ENCODE measurements at regions not wholly inside any gene's neighbourhood (a gene's known extent, or its start where the extent isn't known, plus 50 kb on each side); places are given as distances from the start of the nearest gene placed in this dataset.

DNA sequence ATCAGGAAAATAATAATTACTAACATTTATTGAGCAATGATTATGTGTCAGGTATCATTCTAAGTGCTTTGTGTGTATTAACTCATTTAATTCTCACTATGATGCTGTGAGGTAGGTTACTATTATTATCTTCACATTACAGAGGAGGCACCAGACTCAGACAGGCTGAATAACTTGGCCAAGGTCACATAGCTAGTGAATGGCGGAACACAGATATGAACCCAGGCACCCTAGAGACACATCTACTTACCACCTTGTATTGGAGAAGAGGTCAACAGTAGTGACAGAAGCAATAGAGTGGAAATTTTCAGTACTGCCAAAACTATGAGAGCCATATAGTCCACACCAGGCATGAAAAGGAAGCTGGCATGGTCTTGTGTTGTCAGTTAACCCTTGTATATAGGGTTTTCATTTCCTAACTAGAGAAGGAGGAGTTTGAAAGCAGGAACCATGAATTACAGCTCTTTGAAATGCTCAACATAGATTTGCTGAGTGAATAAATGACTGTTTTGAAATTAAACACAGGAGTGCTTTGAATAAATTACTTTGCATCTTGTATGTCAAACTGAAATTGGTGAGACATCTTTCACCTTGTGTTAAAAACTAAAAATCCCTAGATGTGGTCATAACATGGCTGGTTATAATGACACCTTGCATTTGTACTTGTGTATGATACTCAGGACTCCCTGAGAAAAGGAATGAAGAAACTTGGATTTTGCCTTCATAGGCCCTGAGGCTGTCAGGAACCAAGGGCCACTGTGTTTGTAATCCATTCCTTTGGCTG lies 71.8 kb downstream of the RTL9 start:
- DNase-seq (ENCODE audit: low read depth, low spot score): no peak

DNA sequence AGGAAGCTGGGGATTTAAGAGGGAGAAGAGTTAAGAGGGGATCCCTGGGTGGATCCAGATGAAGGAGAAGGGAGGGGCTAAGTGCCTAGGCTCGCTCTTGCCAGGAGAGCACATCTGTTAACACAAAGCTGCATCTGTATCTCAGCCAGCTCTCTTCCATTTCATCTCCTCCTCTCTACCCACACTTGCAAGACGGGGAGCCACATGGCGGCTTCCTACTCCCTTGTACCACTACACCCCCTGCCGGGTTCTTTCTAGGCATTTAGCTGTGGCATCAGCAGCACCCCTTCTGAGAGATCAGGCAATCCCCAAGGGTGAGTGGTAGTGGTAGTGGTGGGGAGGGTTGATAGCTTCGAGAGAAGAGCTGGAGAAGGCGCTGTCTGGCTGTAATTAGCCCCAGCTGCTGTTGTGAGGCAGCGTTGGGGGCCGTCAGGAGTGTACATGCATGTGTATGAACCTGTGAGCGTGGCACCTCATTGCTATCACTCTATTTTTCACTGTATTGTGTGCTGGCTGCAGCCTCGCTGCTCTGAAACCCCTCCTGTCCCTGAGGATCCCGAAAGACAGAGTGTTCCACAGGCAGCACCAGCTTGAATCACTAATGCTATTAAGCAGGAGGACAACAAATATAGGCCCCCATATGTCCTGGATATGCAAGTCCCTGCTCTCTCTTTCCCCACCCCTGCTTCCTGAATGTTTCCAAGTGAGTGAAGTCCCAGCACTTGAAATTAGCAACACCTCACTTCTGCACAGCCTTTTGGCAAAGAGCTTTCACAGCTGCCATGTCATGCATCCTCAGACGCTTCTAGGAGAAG lies 73.7 kb downstream of the RTL9 start:
- no peak for DNase-seq (ENCODE audit: low read depth, low spot score)

DNA sequence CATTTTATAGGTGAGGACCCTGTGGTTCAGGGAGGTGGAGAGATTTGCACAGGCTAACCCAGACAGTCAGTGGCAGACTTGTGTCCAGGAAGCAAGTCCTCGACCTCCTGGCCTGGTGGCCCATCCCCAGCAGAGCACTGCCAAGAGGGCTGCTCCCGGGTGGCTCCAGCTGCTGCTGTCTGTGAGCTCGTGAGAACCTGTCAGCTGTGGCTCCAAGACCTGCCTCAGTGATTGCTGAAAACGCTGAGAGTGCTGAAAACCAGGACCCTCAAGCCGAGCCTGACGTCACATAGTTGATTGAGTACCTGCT lies 74.2 kb downstream of the RTL9 start:
- no peak for DNase-seq (ENCODE audit: low read depth, low spot score)

DNA sequence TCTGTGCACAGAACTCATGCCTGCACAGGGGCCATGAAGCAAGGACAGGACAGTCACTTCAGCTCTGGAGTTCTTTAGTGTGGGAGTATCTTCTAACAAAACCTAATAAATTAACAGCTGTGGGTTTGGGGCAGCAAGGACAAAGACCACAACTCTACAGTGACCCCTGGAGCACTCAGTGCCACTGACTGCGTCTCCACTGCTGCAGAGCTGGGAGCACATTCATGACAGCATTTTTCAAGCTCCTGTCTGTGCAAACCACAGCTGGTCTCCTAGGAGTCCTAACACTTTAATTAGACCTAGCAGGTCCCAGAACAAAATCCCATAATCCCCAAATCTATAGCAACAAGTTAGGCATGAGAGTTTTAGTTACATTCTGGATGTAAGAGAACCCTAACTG lies 76.5 kb downstream of the RTL9 start:
- DNase-seq (ENCODE audit: low read depth, low spot score): no peak

DNA sequence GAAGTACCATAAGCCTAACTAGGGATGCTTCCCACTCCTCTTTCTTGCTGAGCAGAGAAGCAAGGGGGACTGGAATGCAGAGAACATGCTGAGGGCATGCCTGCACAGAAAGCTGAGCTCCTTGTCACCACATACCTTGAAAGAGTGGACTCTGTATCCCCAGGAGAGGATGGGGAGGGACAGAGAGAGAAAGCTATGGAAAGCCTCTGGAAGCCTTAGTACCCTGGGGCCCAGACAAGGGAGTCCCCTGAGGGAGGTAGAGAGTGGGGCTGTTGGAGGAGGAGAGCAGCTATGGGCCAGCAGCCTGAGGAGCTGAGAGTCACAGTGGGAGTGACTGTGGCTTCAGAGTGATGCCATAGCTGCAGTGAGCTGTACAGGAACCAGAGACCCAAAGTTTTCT lies 77.9 kb downstream of the RTL9 start:
- no peak for DNase-seq (ENCODE audit: low read depth, low spot score)

DNA sequence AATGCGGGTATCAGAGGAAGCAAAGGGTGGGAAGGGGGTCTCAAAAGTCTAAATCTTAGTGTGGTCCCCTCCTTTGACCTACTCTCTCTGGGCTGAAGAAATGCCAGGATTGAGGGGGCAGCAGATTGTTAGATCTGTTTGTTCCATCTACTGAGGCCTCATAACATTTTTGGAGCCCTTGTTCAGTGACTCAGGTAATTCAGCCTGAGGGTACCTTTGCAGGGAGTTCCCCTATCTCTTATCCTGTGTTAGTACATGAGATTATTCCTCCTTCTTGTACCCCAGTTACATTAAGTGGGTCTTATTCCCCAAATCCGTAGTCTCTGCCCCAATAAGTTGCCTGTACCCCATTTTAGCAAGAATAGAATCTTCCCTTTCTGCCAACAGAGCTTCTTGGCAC lies 79.0 kb downstream of the RTL9 start:
- no peak for DNase-seq (ENCODE audit: low read depth, low spot score)

DNA sequence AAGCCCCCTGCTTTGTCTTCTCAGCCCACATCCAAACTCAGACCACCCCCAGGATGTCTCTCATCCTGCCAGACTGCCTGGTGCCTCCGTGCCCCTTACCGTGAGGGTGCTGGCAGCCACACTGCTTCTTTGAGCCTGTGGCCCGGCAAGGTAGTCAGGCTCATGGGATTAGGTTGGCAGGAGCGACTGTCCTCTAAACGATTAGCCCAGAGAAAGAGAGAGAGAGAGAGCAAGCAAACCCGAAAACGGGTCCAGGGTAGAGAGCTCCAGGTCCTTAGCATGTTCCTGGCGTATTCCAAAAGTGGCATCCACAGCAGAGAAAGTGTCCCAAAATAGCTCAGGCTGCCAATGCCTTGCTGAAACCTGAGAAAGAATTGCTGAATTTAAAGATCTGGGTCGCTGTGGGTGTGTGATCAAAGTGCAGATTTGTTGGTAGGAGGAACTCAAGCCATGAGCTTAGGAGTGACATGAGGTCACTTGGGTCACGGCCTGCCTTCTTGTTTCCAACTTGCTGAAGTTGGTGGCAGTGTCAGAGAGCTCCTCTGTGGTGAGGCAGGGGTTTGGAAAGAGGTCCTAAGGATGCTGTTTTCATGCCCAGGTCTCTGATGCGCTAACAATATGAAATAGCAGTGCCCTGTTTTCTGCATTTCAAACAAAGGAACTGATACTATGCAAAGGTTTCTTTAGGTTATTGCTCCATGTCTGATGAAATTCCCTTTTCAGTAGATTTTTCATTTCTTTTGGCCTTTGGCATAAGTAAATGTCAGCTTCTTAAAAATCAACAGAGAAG lies 81.6 kb downstream of the RTL9 start:
- DNase-seq (ENCODE audit: low read depth, low spot score): no peak

DNA sequence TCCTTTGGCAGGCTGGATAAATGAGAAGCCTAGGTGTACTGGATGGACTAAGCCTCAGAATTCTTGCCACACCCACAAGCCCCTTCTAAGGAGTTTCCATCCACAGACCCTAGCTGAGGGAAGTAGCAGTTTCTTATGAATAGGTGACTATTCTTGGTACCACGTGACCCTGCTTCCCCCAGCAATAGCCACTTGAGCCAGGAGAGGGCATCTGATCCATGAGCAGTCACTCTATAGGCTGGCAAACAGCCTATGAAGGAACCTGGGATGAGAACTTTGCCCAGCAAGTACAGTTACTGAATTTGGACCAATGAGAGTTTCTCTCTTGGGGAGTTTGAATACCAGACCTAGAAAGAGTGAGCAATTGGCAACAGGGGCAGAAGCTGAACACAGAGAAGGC lies 84.0 kb downstream of the RTL9 start:
- peak; percentile 56 for DNase-seq (ENCODE audit: low read depth, low spot score)

DNA sequence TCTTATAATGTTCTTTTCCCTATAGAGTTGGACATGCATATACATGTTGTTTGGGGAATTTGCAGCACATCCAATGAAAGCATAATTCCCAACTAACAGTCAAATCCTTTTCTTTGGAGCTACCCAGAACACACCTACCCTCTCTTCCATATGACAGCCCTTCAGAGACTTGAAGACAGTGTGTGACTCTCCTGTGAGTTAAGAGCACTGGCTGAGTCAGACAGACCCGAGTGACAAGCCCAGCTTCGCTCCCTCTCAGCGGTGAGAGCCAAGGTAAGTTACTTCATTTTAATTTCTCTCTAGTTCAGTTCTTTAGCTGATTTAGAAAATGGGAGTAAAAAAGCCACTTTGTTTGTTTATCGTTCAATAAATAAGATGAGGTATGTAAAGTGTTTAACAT lies 86.3 kb downstream of the RTL9 start:
- DNase-seq (ENCODE audit: low read depth, low spot score): no peak

DNA sequence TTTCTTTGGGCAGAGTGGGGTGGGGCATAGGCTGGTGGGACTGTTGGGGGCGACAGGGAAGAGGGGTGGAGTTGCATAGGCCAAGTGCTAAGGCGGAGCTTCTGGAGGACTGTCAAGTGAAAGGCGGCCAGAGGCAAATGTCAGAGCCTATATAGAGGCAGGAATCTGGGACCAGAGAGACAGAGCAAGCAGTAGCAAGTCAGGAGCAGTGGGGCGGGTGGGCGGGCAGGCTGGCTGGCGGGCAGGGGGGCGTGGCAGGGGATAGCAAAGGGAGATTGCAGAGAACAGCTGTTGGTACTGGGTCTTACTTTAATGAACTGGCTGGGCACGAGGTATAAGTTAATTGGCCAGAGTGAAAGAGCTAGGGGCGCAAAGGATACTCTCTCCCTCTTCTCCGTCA lies 89.8 kb downstream of the RTL9 start:
- no peak for DNase-seq (ENCODE audit: low read depth, low spot score)

DNA sequence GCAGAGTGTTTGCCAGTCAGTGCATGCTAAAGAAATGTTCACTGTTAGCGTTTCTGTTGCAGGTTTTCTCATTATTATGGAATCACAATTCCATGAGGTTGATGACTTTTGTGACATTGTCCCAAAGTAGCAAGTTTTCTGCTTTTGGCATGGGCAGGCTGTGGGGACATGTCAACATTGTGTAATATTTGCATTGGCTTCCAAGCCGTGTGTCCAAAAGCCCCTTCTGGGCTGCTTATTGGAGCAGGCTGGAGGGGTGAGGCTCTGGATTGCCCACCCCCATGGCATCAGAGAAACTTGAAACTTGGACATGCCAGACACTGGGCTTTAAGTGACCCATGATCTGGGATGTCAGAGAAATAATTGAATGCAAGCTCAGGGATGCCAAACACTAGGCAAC lies 90.7 kb downstream of the RTL9 start:
- DNase-seq (ENCODE audit: low read depth, low spot score): no peak

DNA sequence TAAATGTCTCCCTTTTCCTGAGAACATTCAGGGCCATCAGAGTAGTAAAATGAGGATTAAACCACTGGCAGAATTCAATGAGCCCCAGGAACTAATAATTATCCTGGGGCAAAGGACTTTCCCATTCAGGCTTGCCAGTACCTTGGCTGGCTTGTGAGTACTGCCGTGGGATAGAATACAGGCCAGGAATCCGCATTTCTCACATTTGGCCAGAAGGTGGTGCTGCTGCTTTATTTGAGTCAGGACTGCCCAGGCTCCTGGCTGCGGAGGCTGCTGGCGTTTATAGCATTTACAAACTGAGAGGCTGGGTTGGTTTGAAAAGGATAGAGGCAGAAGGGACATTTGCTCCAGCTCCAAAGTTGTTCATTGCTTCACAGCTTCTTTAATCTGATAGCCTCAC lies 91.4 kb downstream of the RTL9 start:
- DNase-seq (ENCODE audit: low read depth, low spot score): no peak

DNA sequence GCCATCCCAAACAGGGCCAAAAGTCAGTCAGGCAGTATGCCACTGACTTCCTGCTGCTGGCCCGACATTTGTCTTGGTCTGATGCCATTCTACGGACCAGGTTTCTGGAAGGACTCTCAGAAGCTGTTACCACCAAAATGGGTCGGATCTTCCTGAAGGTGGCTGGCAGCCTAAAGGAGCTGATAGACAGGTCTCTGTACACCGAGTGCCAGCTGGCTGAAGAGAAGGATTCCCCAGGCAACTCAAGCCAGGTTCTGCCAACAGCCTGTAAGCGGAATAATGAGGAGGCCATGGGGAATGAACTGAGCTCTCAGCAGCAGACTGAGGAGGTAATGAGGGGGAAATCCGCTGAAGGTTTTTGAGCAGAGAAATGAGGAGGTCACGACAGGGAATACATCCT lies 95.7 kb downstream of the RTL9 start:
- no peak for DNase-seq (ENCODE audit: low read depth, low spot score)

DNA sequence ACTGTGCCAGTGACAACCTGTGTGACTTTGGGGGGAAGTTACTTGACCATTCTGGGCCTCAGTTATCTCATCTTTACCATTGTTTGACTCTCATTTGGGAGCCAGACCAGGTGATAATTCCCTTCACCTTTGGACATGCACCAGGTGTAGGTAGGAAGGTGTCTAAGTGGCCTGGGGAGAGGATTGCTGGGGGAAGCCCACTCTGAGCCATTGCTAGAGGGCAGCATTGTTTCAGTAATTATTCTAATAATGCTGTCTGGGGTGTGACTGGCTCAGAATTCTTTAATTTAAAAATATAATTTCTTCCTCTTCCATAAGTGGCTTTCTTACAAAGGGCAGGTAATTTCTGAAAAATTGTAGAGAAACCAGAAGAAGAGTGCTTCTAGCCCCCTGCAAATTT lies 104.3 kb downstream of the RTL9 start:
- DNase-seq (ENCODE audit: low read depth, low spot score): no peak

DNA sequence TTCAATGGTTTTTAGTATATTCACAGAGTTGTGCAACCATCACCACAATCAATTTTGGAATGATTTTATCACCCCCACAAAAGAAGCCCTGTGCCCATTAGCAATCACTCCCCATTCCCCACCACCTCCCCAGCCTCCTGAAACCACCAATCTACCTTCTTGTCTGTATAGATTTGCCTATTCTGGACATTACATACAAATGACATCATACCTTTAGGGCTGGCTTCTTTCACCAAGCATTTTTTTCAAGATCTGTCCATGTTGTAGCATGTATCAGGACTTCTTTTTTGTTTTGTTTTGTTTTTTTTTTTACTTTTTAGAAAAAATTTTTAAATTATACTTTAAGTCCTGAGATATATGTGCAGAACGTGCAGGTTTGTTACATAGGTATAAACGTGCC lies 108.1 kb downstream of the RTL9 start:
- DNase-seq (ENCODE audit: low read depth, low spot score): no peak

DNA sequence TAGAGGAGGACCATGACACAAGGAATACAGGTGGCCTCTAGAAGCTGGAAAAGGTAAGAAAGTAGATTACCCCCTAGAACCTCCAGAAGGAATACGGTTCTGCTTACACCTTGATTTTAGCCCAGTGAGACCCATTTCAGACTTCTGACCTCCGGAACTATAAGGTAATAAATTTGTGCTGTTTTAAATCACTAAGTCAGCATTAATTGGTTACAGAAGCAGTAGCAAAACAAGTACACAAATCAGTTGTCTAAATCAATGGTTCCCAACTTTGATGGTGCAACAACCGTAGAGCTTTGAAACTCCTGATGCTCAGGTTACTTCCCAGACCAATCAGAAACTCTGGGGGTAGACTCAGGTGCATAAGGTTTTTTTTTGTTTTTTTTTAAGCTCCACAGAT lies 113.6 kb downstream of the RTL9 start:
- no peak for DNase-seq (ENCODE audit: low read depth, low spot score)

DNA sequence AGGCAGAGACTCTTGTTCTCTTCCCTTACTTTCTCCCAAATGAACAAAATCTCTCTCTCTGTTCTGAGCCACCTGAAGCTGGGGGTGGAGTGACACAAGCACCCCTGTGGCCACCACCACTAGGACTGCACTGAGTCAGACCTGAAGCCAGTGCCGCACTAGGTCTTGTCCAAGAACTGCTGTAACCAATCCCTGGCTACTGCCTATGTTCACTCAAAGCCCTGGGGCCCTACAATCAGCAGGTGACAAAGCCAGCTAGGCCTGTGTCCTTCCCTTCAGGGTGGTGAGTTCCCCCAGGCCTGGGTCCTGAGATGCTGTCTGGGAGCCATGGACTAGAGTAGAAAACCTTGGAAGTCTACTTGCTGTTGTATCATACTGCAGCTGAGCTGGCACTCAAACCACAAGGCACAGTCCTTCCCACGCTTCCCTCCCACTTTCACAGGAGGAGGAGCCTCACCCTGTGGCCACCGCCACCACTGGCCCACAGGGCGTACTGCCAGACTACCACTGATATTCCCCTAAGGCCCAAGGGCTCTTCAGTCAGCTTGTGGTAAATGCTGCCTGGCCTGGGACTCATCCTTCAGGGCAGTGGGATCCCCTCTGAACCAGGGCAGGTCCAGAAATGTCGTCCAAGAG lies 119.1 kb downstream of the RTL9 start:
- no peak for DNase-seq (ENCODE audit: low read depth, low spot score)

DNA sequence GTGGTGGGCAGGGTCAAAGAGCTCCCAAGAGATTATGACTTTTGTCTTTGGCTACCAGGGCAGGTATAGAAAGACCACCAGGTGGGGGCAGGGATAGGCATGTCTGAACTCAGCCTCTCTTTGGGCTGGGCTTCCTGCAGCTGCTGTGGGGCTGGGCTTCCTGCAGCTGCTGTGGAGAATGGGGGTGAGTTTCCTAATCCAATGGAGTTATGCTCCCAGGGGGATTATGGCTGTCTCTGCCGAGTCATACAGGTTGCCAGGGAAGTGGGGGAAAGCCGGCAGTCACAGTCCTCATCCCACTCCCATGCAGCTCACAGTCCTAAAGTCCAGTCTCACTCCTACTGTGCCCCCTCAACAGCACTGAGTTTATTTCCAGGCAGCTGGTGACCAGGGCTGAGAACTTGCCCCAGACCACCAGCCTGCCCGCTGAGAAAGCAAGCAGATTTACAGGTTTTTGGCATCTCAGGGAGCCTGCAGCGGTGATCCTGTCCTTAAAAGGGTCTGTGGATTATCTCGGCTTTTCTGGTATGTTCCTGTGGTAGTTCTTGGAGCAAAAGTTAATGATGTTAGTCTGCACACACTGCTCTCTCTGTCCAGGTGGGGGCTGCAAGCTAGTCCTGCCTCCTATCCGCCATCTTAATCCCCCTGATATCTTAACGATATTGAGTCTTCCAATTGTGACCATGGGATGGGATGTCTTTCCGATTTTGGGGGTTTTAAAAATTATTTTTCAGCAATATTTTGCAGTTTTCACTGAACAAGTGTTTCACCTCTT lies 133.4 kb downstream of the RTL9 start:
- DNase-seq (ENCODE audit: low read depth, low spot score): no peak

DNA sequence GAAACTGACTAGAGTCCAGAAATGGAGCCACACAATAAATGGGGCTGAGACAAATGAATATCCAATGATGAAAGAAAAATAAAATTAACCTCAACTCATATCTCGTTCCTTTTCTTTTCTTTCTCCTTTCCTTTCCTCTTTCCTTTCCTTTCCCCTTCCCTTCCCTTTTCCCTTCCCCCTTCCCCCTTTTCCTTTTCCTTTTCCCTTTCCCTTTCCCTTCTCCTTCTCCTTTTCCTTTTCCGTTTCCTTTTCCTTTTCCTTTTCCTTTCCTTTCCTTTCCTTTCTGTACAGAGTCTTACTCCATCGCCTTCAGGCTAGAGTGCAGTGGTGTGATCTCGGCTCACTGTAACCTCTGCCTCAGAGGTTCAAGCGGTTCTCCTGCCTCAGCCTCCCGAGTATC lies 146.3 kb downstream of the RTL9 start:
- DNase-seq (ENCODE audit: low read depth, low spot score): no peak

DNA sequence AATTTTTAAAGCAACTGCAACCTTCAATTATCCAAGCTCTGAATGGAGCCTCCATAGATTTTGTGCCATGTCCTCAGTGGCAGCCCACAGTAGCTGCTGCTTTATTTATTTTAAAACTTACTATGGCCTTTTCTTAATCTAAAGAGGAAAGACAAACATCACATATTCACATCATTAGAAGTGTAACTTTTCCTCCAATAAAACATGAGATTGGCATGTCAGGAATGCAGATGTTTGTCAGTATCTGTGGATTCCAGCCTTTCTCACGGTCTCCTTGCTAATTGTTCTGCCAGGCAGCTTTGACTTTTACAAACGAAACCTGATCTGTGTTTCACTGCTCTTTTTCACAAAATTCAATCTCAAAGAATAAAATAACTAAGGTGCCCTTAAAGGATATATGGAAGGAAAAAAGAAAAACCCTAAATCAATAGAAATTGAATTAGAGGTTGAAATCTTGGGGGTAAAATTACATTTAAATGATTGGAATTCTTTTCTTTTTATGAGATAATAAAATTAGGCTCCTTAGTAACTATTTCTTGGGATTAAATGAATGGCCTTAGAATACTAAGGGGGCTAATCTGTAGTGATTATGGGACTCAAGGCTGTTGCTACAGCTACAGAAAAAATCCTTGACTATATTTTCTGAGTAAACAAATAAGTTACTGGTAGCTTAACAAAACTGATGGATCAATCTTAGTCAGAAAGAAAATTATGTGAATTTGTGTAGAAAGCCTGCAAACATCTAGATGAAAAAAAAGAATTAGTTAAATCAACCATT lies 151.3 kb downstream of the RTL9 start:
- DNase-seq (ENCODE audit: low read depth, low spot score): peak; percentile 60

DNA sequence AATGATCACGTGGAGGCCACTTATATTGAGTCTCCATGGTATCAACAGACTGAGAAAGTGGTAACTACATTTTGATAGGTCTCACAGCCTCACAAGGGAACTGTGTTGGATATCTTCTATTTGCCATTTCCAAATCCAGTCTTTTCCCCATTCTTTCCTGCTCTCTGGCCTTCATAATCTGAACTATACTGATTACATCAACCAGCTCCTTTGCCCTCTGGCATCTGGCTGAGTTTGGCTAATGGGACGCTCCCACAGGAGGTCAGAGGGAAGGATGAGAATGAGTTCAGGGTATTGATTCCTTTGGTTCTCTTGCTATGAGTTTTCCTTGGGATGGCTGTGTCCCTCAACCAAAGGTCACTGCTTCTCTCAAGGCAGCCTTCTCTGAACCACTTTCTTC lies 152.6 kb downstream of the RTL9 start:
- no peak for DNase-seq (ENCODE audit: low read depth, low spot score)
